HFF-Myc (cell line): ENCODE measurements at regions not wholly inside any gene's neighbourhood (a gene's known extent, or its start where the extent isn't known, plus 50 kb on each side); places are given as distances from the start of the nearest gene placed in this dataset.

Source experiments
- DNase-seq: peaks from one replicate; pipeline ENCODE4 v3.0.0-alpha.2; 2011; ENCODE audit warnings: low read depth; ENCODE audit errors: extremely low read depth
- H3K4me3 ChIP-seq: replicated peaks from 2 replicates; pipeline ENCODE4 v1.5.1; 2011; ENCODE audit warnings: low read depth, mild to moderate bottlenecking, control low read depth, low read length
- CTCF ChIP-seq: IDR thresholded peaks from 2 replicates; pipeline ENCODE4 v1.5.1; 2012; ENCODE audit warnings: mild to moderate bottlenecking, low read depth, low read length, control low read depth; ENCODE audit errors: missing control alignments

- DNase-seq = no peak
- TF ChIP-seq CTCF = peak; percentile 2
- no peak overlapping the region for H3K4me3 ChIP-seq
Observed at GRCh38 chr7:10128748-10129147, 844.9 kb upstream of the PHF14 start.

GRCh38 chr7:10138087-10138854 lies 835.4 kb upstream of the PHF14 start:
- TF ChIP-seq CTCF = no peak
- H3K4me3 ChIP-seq = no peak overlapping the region
- DNase-seq = no peak

- TF ChIP-seq CTCF = no peak
Observed at GRCh38 chr7:10146271-10146670, 827.4 kb upstream of the PHF14 start.

GRCh38 chr7:10156972-10157371 lies 816.7 kb upstream of the PHF14 start:
- no peak for DNase-seq
- TF ChIP-seq CTCF = no peak
- no peak overlapping the region for H3K4me3 ChIP-seq

More at GRCh38 chr7:10146271-10146670, 827.4 kb upstream of the PHF14 start:
- H3K4me3 ChIP-seq = no peak overlapping the region
- no peak for DNase-seq

GRCh38 chr7:10181996-10182395 lies 791.7 kb upstream of the PHF14 start:
- no peak for DNase-seq
- no peak for TF ChIP-seq CTCF
- H3K4me3 ChIP-seq = no peak overlapping the region

- TF ChIP-seq CTCF = no peak
- H3K4me3 ChIP-seq = no peak overlapping the region
- no peak for DNase-seq
Observed at GRCh38 chr7:10192074-10192473, 781.6 kb upstream of the PHF14 start.

- H3K4me3 ChIP-seq = no peak overlapping the region
- DNase-seq = no peak
- no peak for TF ChIP-seq CTCF
Observed at GRCh38 chr7:10205696-10206095, 768.0 kb upstream of the PHF14 start.
